Stimulated activated CD4-positive, alpha-beta T cell treated with anti-CD3 and anti-CD28 coated beads, Interleukin-4, amount 100 ng/mL, for 24 hours (primary cell): ENCODE measurements at regions not wholly inside any gene's neighbourhood (a gene's known extent, or its start where the extent isn't known, plus 50 kb on each side); places are given as distances from the start of the nearest gene placed in this dataset.
"Not testable (repeated sequence)": the region's sequence is repeated elsewhere in the genome, so short reads cannot be mapped to it uniquely, and the experiment has no call there.

Experiments
- DNase-seq: peaks from one replicate; pipeline ENCODE4 v3.0.0-alpha.2; 2020

- no peak for DNase-seq
Measured at GRCh38 chr1:9442278-9442846, 96.9 kb upstream of the SLC25A33 start.

GRCh38 chr1:9442986-9443385, 96.3 kb upstream of the SLC25A33 start:
- no peak for DNase-seq

GRCh38 chr1:9443913-9444445, 95.3 kb upstream of the SLC25A33 start:
- DNase-seq = no peak

GRCh38 chr1:9444532-9444931, 94.7 kb upstream of the SLC25A33 start:
- DNase-seq = no peak

- not testable (repeated sequence) for DNase-seq
Measured at GRCh38 chr1:9445081-9445480, 94.2 kb upstream of the SLC25A33 start.

- no peak for DNase-seq
Measured at GRCh38 chr1:9447215-9447960, 91.9 kb upstream of the SLC25A33 start.

- DNase-seq = no peak
Measured at GRCh38 chr1:9448132-9449109, 90.8 kb upstream of the SLC25A33 start.

- DNase-seq = no peak
Measured at GRCh38 chr1:9449110-9449627, 90.1 kb upstream of the SLC25A33 start.

GRCh38 chr1:9449976-9450696, 89.1 kb upstream of the SLC25A33 start:
- DNase-seq = no peak

GRCh38 chr1:9451081-9451480, 88.2 kb upstream of the SLC25A33 start:
- DNase-seq = no peak

- no peak for DNase-seq
Measured at GRCh38 chr1:9452516-9453140, 86.6 kb upstream of the SLC25A33 start.

- no peak for DNase-seq
Measured at GRCh38 chr1:9453375-9453774, 85.9 kb upstream of the SLC25A33 start.

GRCh38 chr1:9453779-9454418, 85.4 kb upstream of the SLC25A33 start:
- no peak for DNase-seq

- DNase-seq = no peak
Measured at GRCh38 chr1:9454494-9455066, 84.7 kb upstream of the SLC25A33 start.

GRCh38 chr1:9455487-9456234, 83.6 kb upstream of the SLC25A33 start:
- peak; percentile 70 for DNase-seq

- DNase-seq = no peak
Measured at GRCh38 chr1:9456833-9457232, 82.4 kb upstream of the SLC25A33 start.

- DNase-seq = no peak
Measured at GRCh38 chr1:9459816-9460407, 79.4 kb upstream of the SLC25A33 start.

- no peak for DNase-seq
Measured at GRCh38 chr1:9465640-9466039, 73.6 kb upstream of the SLC25A33 start.
